ENCODE measurements at regions not wholly inside any gene's neighbourhood (a gene's known extent, or its start where the extent isn't known, plus 50 kb on each side); places are given as distances from the start of the nearest gene placed in this dataset.

- TF ChIP-seq CTCF (conservative IDR thresholded peaks at IDR 0.05) = no peak
- no peak for TF ChIP-seq EZH2 (IDR thresholded peaks at IDR 0.05; ENCODE audit: low read depth)
These were observed 302.7 kb upstream of the ARPP21 start for GRCh38 chr3:35336601-35337000.
